Gastroesophageal sphincter (tissue), 4 donors: ENCODE measurements at regions not wholly inside any gene's neighbourhood (a gene's known extent, or its start where the extent isn't known, plus 50 kb on each side); places are given as distances from the start of the nearest gene placed in this dataset.
"Not testable (repeated sequence)": the region's sequence is repeated elsewhere in the genome, so short reads cannot be mapped to it uniquely, and the experiment has no call there.

ENCODE experiments used
- ATAC-seq: fragments of 150-250 bp; one replicate; pipeline ENCODE4 v1.9.1; 2016; ENCODE audit warnings: mild to moderate bottlenecking, moderate library complexity
- H3K27ac ChIP-seq, 4 donors: fragments of 200-600 bp; sonication (generic) in 3 of 4; 1 replicate in 3 of 4; 2 replicates in 1 of 4; pipeline ENCODE4 v1.5.1; 2016 to 2019
- H3K27me3 ChIP-seq: fragments of 200-600 bp; sonication (generic); one replicate; pipeline ENCODE4 v1.5.1; 2019
- H3K36me3 ChIP-seq, 2 donors: fragments of 200-600 bp; sonication (generic); one replicate each; pipeline ENCODE4 v1.5.1; 2019; ENCODE audit warnings: control low read depth in 1 of 2
- H3K4me1 ChIP-seq, 3 donors: fragments of 200-600 bp; sonication (generic); 1 replicate in 2 of 3; 2 replicates in 1 of 3; pipeline ENCODE4 v1.5.1; 2016 to 2019; ENCODE audit warnings: control low read depth in 2 of 3
- H3K4me3 ChIP-seq, 2 donors: fragments of 200-600 bp; sonication (generic); one replicate each; pipeline ENCODE4 v1.5.1; 2019; ENCODE audit warnings: mild to moderate bottlenecking in 1 of 2, moderate library complexity in 1 of 2
- H3K9me3 ChIP-seq, 3 donors: fragments of 200-600 bp; sonication (generic); one replicate each; pipeline ENCODE4 v1.5.1; 2017 to 2019; ENCODE audit warnings: control low read depth in 2 of 3
- EP300 ChIP-seq: sonication (generic); formaldehyde crosslinking; IDR thresholded peaks from one replicate; pipeline ENCODE4 v1.6.1; 2017; ENCODE audit warnings: antibody characterized with exemption, mild to moderate bottlenecking
- POLR2A ChIP-seq, 2 donors: fragments of 450-650 bp; IDR thresholded peaks; one replicate each; pipeline ENCODE4 v1.6.1; 2017; ENCODE audit warnings: antibody characterized with exemption in 2 of 2, mild to moderate bottlenecking in 2 of 2, moderate library complexity in 1 of 2
- POLR2AphosphoS5 ChIP-seq: sonication (generic); formaldehyde crosslinking; IDR thresholded peaks from one replicate; pipeline ENCODE4 v1.6.1; 2017; ENCODE audit warnings: antibody characterized with exemption
- WGBS, 2 donors: methylation state at CpG; one replicate each; pipeline ENCODE4 v1.1.5; 2018; ENCODE audit warnings: low coverage in 1 of 2; 5-methylcytosine and 5-hydroxymethylcytosine counted together
- TF ChIP-seq, protein P1 (sequence below), 4 experiments: fragments of 200-600 bp in 2 of 4; fragments of 450-650 bp in 2 of 4; sonication (generic) in 1 of 4; IDR thresholded peaks; one replicate each; pipeline ENCODE4 v1.5.1; 2017 to 2019; ENCODE audit warnings: antibody characterized with exemption in 4 of 4, mild to moderate bottlenecking in 2 of 4, moderate library complexity in 2 of 4

DNA sequence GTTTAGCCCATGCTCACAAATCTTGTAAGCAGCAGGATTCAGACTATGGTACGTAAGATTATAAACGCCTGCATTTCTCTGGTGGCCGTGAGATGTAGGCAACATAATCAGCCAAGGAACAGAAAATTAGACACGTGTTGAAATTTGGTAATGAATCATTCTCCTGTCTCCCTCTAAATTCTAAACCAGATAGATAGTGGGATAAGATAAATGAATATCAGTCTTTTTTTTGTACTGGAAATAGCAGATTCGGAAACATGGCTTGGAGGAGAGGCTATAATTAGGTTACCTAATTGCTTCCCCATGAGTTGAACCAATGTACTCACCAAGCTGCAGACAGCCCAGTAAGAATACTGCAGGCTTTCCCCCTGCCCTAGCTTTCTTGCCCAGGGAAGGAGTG lies 172.3 kb downstream of the TGFB2 start:
- Histone ChIP-seq H3K36me3 (no peaks in the 10 kb centered on the region), H3K4me1 (no peaks in the 10 kb centered on the region), H3K27ac (no peak overlapping the region), H3K27me3 (no peaks in the 10 kb centered on the region), H3K4me3 (no peak overlapping the region), H3K9me3 (no peaks in the 10 kb centered on the region)
- 67 to 75% methylated on average over 5 of the region's 5 CpGs for WGBS, 2 donors
- TF ChIP-seq, protein P1, sequence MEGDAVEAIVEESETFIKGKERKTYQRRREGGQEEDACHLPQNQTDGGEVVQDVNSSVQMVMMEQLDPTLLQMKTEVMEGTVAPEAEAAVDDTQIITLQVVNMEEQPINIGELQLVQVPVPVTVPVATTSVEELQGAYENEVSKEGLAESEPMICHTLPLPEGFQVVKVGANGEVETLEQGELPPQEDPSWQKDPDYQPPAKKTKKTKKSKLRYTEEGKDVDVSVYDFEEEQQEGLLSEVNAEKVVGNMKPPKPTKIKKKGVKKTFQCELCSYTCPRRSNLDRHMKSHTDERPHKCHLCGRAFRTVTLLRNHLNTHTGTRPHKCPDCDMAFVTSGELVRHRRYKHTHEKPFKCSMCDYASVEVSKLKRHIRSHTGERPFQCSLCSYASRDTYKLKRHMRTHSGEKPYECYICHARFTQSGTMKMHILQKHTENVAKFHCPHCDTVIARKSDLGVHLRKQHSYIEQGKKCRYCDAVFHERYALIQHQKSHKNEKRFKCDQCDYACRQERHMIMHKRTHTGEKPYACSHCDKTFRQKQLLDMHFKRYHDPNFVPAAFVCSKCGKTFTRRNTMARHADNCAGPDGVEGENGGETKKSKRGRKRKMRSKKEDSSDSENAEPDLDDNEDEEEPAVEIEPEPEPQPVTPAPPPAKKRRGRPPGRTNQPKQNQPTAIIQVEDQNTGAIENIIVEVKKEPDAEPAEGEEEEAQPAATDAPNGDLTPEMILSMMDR (IDR thresholded peaks at IDR 0.05) = no peak
- TF ChIP-seq POLR2A (IDR thresholded peaks at IDR 0.05) (no peak), EP300 (no peak), POLR2AphosphoS5 (no peak)
- ATAC-seq = no peak

DNA sequence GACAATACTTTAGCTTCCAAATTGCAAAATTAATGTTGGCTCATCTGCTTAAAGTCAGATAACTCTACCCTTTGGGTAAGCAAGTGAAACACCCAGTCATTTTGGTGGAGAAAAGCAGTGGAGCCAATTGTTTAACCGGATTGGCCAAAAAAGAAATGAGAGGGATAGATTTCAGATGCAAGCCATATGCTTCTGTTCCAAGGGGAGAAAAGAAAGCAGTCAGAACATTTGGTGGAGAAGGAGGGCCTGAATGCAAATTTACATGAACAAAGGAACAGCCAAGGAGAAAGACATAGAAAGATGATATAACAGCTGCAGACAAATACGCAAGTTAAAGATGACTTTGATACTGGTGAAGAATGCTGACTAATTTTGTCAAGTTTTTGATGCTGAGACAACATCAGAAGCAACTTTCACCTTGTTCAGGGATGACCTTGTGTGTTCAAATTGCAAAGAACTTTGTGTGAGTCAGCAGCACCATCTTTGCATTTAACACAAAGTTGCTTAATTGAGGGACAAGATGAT lies 173.1 kb downstream of the TGFB2 start:
- H3K9me3 ChIP-seq = no peaks in the 10 kb centered on the region
- WGBS, 2 donors = 67 to 83% methylated on average over 2 of the region's 2 CpGs
- no peaks in the 10 kb centered on the region for H3K4me1 ChIP-seq
- H3K27ac ChIP-seq = no peak overlapping the region
- H3K36me3 ChIP-seq = no peaks in the 10 kb centered on the region
- no peaks in the 10 kb centered on the region for H3K27me3 ChIP-seq
- no peak overlapping the region for H3K4me3 ChIP-seq
- no peak for ATAC-seq
- TF ChIP-seq EP300 = no peak
- TF ChIP-seq POLR2AphosphoS5 = no peak
- TF ChIP-seq POLR2A (IDR thresholded peaks at IDR 0.05) = no peak
- TF ChIP-seq, protein P1 (IDR thresholded peaks at IDR 0.05) = no peak

GRCh38 chr1:218520646-218521045 lies 175.5 kb downstream of the TGFB2 start:
- WGBS, 2 donors = 100% methylated on average over 4 of the region's 4 CpGs; no CpG with 5 or more reads in 1 of the 2 donors
- H3K27me3 ChIP-seq, H3K9me3 ChIP-seq, H3K4me3 ChIP-seq, H3K4me1 ChIP-seq, H3K27ac ChIP-seq, H3K36me3 ChIP-seq, ATAC-seq: not testable (repeated sequence)

DNA sequence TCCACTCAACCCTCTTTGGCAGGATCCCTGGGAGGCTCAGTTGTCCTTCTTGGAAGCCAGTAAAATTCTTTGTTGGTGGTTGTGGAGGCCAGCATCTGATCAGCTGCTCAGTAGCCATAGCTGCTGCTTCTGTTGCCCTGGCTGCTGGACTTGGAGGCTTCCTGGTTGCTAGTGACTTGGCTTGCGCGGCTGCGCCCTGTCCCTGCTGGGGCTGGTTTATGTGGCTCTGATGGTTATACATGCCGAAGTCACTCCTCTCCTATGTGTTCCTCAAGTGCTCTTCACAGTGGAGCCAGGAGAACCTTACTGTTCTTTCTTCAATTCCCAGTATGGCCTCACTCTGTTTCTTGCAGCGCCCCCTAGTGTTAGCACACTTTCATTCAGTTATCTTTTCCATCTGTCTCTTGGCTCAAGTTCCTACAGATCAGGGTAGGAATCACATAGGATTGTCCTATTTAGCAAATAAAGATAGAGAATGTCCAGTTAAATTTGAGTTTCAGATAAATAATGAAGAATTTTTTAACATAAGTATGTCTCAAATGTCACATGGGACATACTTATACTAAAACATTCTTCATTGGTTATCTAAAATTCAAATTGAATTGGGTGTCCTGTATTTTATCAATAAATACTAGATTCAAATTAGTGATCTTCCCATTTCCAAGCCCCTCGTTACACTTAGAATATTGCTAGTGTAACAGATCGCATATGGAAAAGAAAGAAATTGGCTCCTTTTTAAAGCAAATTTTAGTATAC lies 176.5 kb downstream of the TGFB2 start:
- 60 to 86% methylated on average over 3 to 7 of the region's 7 CpGs for WGBS, 2 donors
- no peaks in the 10 kb centered on the region for H3K9me3 ChIP-seq
- no peaks in the 10 kb centered on the region for H3K36me3 ChIP-seq

GRCh38 chr1:218524526-218524925 lies 179.4 kb downstream of the TGFB2 start:
- Histone ChIP-seq H3K4me1 (no peaks in the 10 kb centered on the region), H3K36me3 (no peaks in the 10 kb centered on the region), H3K27me3 (no peaks in the 10 kb centered on the region), H3K4me3 (no peak overlapping the region), H3K9me3 (no peaks in the 10 kb centered on the region), H3K27ac (no peak overlapping the region)
- 63 to 89% methylated on average over 3 to 4 of the region's 4 CpGs for WGBS, 2 donors
- no peak for TF ChIP-seq POLR2A (IDR thresholded peaks at IDR 0.05)
- TF ChIP-seq, protein P1 (IDR thresholded peaks at IDR 0.05) = no peak
- no peak for TF ChIP-seq POLR2AphosphoS5
- no peak for ATAC-seq

More for the DNA sequence above, 176.5 kb downstream of the TGFB2 start:
- H3K4me3 ChIP-seq = no peak overlapping the region
- H3K4me1 ChIP-seq = no peaks in the 10 kb centered on the region
- H3K27me3 ChIP-seq = no peaks in the 10 kb centered on the region
- ATAC-seq = peak; percentile 34
- TF ChIP-seq POLR2A (IDR thresholded peaks at IDR 0.05) (no peak), POLR2AphosphoS5 (no peak), EP300 (no peak)
- TF ChIP-seq, protein P1 (IDR thresholded peaks at IDR 0.05) = peak; percentile 69 to 77 (median 72)
- no peak overlapping the region for H3K27ac ChIP-seq
